CD4-positive, alpha-beta T cell (primary cell): ENCODE measurements at regions not wholly inside any gene's neighbourhood (a gene's known extent, or its start where the extent isn't known, plus 50 kb on each side); places are given as distances from the start of the nearest gene placed in this dataset.

Source experiments
- ATAC-seq: fragments of 200-7000 bp; cut with Tn5 transposase; one replicate; pipeline ENCODE4 v1.10.0; 2022; ENCODE audit warnings: mild to moderate bottlenecking; ENCODE audit not compliant: poor library complexity
- CTCF ChIA-PET: fragments of 350-600 bp; sonication (Branson Sonifier 250); formaldehyde crosslinking; loops from one replicate; lab custom pipeline; 2021; ENCODE audit warnings: antibody characterized with exemption, inconsistent platforms; lab: Charles Lee
- POLR2A ChIA-PET: fragments of 350-600 bp; sonication (Branson Sonifier 250); formaldehyde crosslinking; loops from one replicate; lab custom pipeline; 2021; ENCODE audit warnings: antibody characterized with exemption, inconsistent platforms; lab: Charles Lee
- DNase-seq, 14 experiments: peaks; one replicate each; pipeline ENCODE4 v3.0.0-alpha.2; 2013 to 2020; ENCODE audit warnings: mixed read lengths in 2 of 14
- H3K27ac ChIP-seq, 2 donors: one replicate each; pipeline versions ENCODE4 v1.5.1 to v1.7.0; 2013; ENCODE audit warnings: low read length in 2 of 2, low read depth in 1 of 2, mild to moderate bottlenecking in 1 of 2
- H3K27me3 ChIP-seq, 2 experiments: 1 replicate in 1 of 2; 2 replicates in 1 of 2; pipeline versions ENCODE4 v1.6.1 to v1.7.0; 2013; ENCODE audit warnings: low read length in 2 of 2, control low read depth in 1 of 2, mild to moderate bottlenecking in 1 of 2, moderate library complexity in 1 of 2; ENCODE audit not compliant: insufficient read depth in 2 of 2, control insufficient read depth in 1 of 2
- H3K36me3 ChIP-seq: one replicate; pipeline ENCODE4 v1.6.1; 2013; ENCODE audit warnings: low read length, control low read depth; ENCODE audit not compliant: insufficient read depth
- H3K4me1 ChIP-seq: one replicate; pipeline ENCODE4 v1.6.1; 2013; ENCODE audit warnings: low read length, control low read depth; ENCODE audit not compliant: insufficient read depth
- H3K4me3 ChIP-seq: one replicate; pipeline ENCODE4 v1.5.1; 2013; ENCODE audit warnings: mild to moderate bottlenecking, low read length, moderate library complexity
- H3K9me3 ChIP-seq, 2 experiments: 1 replicate in 1 of 2; 2 replicates in 1 of 2; pipeline versions ENCODE4 v1.6.1 to v1.7.0; 2013; ENCODE audit warnings: low read length in 2 of 2, mild to moderate bottlenecking in 2 of 2, control low read depth in 1 of 2, moderate library complexity in 1 of 2; ENCODE audit not compliant: control insufficient read depth in 1 of 2, insufficient read depth in 1 of 2
- H3K27ac Mint-ChIP-seq: one replicate; pipeline ENCODE4 v1.8.0; 2020; ENCODE audit warnings: mixed read lengths
- H3K27me3 Mint-ChIP-seq: one replicate; pipeline ENCODE4 v1.8.0; 2021; ENCODE audit warnings: mixed read lengths
- H3K36me3 Mint-ChIP-seq: one replicate; pipeline ENCODE4 v1.8.0; 2021; ENCODE audit warnings: low read depth, mixed read lengths
- H3K4me1 Mint-ChIP-seq: one replicate; pipeline ENCODE4 v1.8.0; 2021; ENCODE audit warnings: low read depth, mixed read lengths
- H3K4me3 Mint-ChIP-seq: one replicate; pipeline ENCODE4 v1.8.0; 2020; ENCODE audit warnings: mild to moderate bottlenecking, mixed read lengths
- H3K9me3 Mint-ChIP-seq: one replicate; pipeline ENCODE4 v1.8.0; 2020; ENCODE audit warnings: mixed read lengths
- intact Hi-C, 2 experiments: fragments of 100-400 bp; cut with DNase I in 1 of 2; cut with micrococcal nuclease in 1 of 2; formaldehyde crosslinking; loops; one replicate each; pipeline versions ENCODE4 v1.15.1 to v1.9.0; 2023 to 2025; cut with DNase I, micrococcal nuclease
- TF ChIP-seq, protein P1 (sequence below): fragments of 200-600 bp; IDR thresholded peaks from one replicate; pipeline ENCODE4 v1.8.0; 2022; ENCODE audit warnings: antibody characterized with exemption, mild to moderate bottlenecking

DNA sequence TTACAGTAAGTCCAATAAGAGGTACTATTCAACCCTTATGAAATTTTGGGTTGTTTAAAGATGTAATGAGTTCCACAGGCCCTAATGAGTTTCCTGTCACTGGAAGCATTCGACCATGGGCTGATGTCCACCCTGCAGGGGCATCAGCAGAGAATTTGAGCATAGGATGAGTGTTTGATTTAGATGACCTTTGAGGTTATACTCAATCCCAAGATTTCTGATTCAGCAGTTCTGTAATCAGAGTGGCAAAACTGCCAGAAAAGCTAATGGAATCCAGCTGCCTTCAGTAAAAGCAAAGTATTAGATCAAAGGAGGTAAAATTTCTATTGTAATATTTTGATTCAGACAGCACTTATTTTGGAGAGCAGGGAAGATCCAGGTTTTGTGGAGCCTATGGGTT, 68.3 kb downstream of the COX7C start:
- Mint-ChIP-seq H3K4me3 (no peak overlapping the region), H3K27ac (no peak overlapping the region), H3K27me3 (peaks cover 7% of the 10 kb centered on the region), H3K36me3 (no peaks in the 10 kb centered on the region), H3K9me3 (no peaks in the 10 kb centered on the region), H3K4me1 (no peaks in the 10 kb centered on the region)
- intact Hi-C loops = no loop called here
- ChIA-PET POLR2A (no interaction called here), CTCF (no interaction called here)
- Histone ChIP-seq H3K4me1 (no peaks in the 10 kb centered on the region), H3K27me3 (no peaks in the 10 kb centered on the region), H3K9me3 (no peaks in the 10 kb centered on the region), H3K36me3 (no peaks in the 10 kb centered on the region), H3K4me3 (no peak overlapping the region), H3K27ac (no peak overlapping the region)
- TF ChIP-seq, protein P1, sequence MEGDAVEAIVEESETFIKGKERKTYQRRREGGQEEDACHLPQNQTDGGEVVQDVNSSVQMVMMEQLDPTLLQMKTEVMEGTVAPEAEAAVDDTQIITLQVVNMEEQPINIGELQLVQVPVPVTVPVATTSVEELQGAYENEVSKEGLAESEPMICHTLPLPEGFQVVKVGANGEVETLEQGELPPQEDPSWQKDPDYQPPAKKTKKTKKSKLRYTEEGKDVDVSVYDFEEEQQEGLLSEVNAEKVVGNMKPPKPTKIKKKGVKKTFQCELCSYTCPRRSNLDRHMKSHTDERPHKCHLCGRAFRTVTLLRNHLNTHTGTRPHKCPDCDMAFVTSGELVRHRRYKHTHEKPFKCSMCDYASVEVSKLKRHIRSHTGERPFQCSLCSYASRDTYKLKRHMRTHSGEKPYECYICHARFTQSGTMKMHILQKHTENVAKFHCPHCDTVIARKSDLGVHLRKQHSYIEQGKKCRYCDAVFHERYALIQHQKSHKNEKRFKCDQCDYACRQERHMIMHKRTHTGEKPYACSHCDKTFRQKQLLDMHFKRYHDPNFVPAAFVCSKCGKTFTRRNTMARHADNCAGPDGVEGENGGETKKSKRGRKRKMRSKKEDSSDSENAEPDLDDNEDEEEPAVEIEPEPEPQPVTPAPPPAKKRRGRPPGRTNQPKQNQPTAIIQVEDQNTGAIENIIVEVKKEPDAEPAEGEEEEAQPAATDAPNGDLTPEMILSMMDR = no peak
- no peak for DNase-seq
- no peak for ATAC-seq

DNA sequence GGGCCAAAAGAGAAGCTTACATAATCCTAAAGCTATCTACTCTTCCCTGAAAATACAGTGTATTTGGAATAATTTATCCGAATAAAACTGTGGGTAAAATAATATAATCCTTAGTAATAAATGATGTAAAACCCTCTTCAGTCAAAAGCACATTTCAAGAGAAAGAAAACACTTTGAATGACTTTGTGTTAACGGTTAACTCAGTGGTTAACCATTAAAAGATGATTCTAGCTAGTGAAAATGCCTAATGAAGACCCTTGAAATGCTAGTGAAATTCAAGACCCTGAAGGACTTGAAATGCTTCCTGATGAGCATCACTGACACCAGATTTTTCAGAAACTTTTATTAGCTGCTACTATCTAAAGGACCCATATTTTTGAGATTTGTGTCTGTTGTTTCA, 70.7 kb downstream of the COX7C start:
- Histone ChIP-seq H3K4me1 (no peaks in the 10 kb centered on the region), H3K36me3 (no peaks in the 10 kb centered on the region), H3K4me3 (no peak overlapping the region), H3K27ac (no peak overlapping the region), H3K27me3 (no peaks in the 10 kb centered on the region), H3K9me3 (peaks cover 0 to 3% of the 10 kb centered on the region in 2 experiments)
- ATAC-seq = no peak
- CTCF ChIA-PET = no interaction called here
- Mint-ChIP-seq H3K27me3 (peaks cover 7% of the 10 kb centered on the region), H3K4me1 (no peaks in the 10 kb centered on the region), H3K4me3 (no peak overlapping the region), H3K9me3 (no peaks in the 10 kb centered on the region), H3K36me3 (no peaks in the 10 kb centered on the region), H3K27ac (no peak overlapping the region)
- intact Hi-C loops = no loop called here
- POLR2A ChIA-PET = no interaction called here
- no peak for DNase-seq
- TF ChIP-seq, protein P1 = no peak

DNA sequence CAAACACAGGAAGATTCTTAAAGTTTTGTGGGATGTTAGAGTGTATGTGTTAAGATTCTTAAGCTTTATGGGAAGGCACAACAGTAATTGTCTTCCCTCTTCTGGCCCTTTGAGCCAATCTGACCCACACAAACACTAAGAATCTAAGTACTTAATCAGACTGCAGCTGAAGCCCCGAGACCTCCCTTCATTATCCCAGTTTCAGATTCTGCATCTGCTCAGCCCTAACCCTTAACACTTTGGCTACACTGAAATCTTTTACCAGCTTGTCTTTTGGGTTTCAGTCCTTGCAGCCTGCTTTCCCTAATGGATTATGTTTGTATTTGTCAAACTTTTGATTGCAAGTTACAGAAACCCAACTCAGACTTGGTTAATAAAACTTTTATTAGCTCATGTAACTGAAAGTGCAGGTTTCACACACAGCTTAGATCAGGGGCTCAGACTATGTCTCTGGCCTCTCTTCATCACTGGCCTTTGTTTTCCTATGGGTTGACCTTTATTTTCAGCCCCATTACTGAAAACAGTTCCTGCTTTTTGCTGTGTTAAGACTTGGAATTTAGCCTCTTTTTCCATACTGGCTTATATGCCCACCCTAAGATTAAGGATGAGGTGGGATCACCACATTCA, 71.5 kb downstream of the COX7C start:
- no peak for DNase-seq
- ChIA-PET POLR2A (no interaction called here), CTCF (no interaction called here)
- Histone ChIP-seq H3K36me3 (no peaks in the 10 kb centered on the region), H3K9me3 (peaks cover 0 to 3% of the 10 kb centered on the region in 2 experiments), H3K27ac (no peak overlapping the region), H3K4me3 (no peak overlapping the region), H3K27me3 (no peaks in the 10 kb centered on the region), H3K4me1 (no peaks in the 10 kb centered on the region)
- intact Hi-C loops = no loop called here
- Mint-ChIP-seq H3K36me3 (no peaks in the 10 kb centered on the region), H3K9me3 (no peaks in the 10 kb centered on the region), H3K4me1 (no peaks in the 10 kb centered on the region), H3K27ac (no peak overlapping the region), H3K4me3 (no peak overlapping the region), H3K27me3 (peaks cover 7% of the 10 kb centered on the region)
- TF ChIP-seq, protein P1 = no peak
- no peak for ATAC-seq
